Ishikawa (cell line): ENCODE measurements at regions not wholly inside any gene's neighbourhood (a gene's known extent, or its start where the extent isn't known, plus 50 kb on each side); places are given as distances from the start of the nearest gene placed in this dataset.
A peak's percentile ranks its signal among the peaks of the same experiment; 100 is the strongest.

ENCODE experiments used
- CEBPB ChIP-seq: IDR thresholded peaks from 2 replicates; pipeline ENCODE4 v1.6.1; 2012
- CREB1 ChIP-seq: IDR thresholded peaks from 2 replicates; pipeline ENCODE4 v1.6.1; 2012; ENCODE audit warnings: low read depth
- EGR1 ChIP-seq: IDR thresholded peaks from 2 replicates; pipeline ENCODE4 v1.6.1; 2012
- EP300 ChIP-seq: IDR thresholded peaks from 2 replicates; pipeline ENCODE4 v1.6.1; 2012; ENCODE audit warnings: borderline replicate concordance
- FOXM1 ChIP-seq: IDR thresholded peaks from 2 replicates; pipeline ENCODE4 v1.6.1; 2012; ENCODE audit warnings: low read depth, borderline replicate concordance
- NFIC ChIP-seq: IDR thresholded peaks from 2 replicates; pipeline ENCODE4 v1.6.1; 2012
- RAD21 ChIP-seq: IDR thresholded peaks from 2 replicates; pipeline ENCODE4 v1.6.1; 2012; ENCODE audit warnings: low read depth
- TAF1 ChIP-seq: IDR thresholded peaks from 2 replicates; pipeline ENCODE4 v1.6.1; 2012; ENCODE audit warnings: low read depth, mild to moderate bottlenecking
- TCF12 ChIP-seq: IDR thresholded peaks from 2 replicates; pipeline ENCODE4 v1.6.1; 2012; ENCODE audit warnings: low read depth
- TEAD4 ChIP-seq: IDR thresholded peaks from 2 replicates; pipeline ENCODE4 v1.6.1; 2012
- YY1 ChIP-seq: IDR thresholded peaks from 2 replicates; pipeline ENCODE4 v1.6.1; 2012; ENCODE audit warnings: low read depth
- ZBTB7A ChIP-seq: IDR thresholded peaks from 2 replicates; pipeline ENCODE4 v1.6.1; 2012; ENCODE audit warnings: low read depth
- TF ChIP-seq, protein P1 (sequence below): IDR thresholded peaks from 2 replicates; pipeline ENCODE4 v1.6.1; 2012
- TF ChIP-seq, protein P2 (sequence below): IDR thresholded peaks from 2 replicates; pipeline ENCODE4 v1.6.1; 2012; ENCODE audit warnings: low read depth, mild to moderate bottlenecking
- TF ChIP-seq, protein P3 (sequence below): IDR thresholded peaks from 2 replicates; pipeline ENCODE4 v1.6.1; 2012

DNA sequence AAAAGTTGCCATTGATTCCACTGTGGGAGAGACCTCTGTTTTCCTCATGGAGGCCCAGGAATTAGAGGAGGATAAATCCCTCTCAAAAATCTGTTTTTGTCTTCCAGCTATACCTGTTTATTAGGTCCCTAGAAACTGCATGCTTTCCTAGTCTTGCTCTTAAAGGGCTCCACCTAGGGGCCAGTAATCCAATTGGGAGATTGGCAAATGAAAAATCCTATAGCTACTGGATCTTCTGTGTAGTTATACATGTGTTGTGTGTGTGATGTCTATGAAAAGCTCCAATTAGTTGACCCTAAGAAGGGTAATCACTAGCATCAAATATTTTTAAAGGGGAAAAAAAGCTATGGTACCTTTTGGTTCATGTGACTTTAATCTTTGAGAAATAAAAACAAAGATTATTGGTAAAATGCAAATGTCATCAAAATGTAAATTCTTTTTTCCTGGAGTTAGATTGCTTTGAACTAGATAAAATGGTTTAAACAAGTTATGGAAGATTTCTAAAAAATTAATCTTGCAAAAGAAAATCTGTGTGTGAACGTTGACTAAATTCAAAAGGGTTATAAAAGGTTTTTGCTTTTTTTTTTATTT is 63.4 kb upstream of the C1QTNF9B start:
- TF ChIP-seq YY1 (no peak), FOXM1 (no peak), RAD21 (peak; percentile 67), EGR1 (no peak), NFIC (no peak), TCF12 (no peak)
- TF ChIP-seq, protein P1, sequence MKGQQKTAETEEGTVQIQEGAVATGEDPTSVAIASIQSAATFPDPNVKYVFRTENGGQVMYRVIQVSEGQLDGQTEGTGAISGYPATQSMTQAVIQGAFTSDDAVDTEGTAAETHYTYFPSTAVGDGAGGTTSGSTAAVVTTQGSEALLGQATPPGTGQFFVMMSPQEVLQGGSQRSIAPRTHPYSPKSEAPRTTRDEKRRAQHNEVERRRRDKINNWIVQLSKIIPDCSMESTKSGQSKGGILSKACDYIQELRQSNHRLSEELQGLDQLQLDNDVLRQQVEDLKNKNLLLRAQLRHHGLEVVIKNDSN, result no peak

DNA sequence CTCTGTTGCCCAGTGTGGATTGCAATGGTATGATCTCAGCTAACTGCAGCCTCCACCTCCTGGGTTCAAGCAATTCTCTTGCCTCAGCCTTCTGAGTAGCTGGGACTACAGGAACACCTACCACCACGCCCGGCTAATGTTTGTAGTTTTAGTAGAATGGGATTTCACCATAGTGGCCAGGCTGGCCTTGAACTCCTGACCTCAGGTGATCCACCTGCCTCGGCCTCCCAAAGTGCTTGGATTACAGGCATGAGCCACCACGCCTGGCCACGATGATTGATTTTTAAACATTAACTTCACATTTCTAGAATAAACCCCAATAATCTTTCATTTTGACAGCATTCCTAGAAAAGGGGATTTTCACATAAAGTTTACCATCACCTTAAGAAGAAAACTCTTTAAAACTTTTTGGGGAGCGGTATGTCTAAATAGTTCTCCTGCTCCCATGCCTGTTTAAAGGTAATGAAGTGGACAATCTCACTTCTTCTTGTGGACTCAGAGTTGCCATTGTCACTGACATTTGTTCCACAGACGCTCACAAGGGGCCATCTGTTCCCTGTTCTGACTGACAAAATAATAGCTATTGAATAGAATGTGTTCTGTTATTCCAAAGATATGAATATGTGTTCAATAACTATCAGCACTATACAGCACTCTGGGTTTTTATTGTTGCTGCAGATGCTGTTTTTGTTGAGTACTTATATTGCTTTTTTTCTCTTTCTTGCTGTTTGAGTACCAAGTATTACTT is 66.1 kb upstream of the C1QTNF9B start:
- no peak for TF ChIP-seq EGR1
- no peak for TF ChIP-seq TCF12
- TF ChIP-seq, protein P1, result no peak
- no peak for TF ChIP-seq NFIC
- TF ChIP-seq EP300, result no peak
- no peak for TF ChIP-seq TAF1
- TF ChIP-seq, protein P2, sequence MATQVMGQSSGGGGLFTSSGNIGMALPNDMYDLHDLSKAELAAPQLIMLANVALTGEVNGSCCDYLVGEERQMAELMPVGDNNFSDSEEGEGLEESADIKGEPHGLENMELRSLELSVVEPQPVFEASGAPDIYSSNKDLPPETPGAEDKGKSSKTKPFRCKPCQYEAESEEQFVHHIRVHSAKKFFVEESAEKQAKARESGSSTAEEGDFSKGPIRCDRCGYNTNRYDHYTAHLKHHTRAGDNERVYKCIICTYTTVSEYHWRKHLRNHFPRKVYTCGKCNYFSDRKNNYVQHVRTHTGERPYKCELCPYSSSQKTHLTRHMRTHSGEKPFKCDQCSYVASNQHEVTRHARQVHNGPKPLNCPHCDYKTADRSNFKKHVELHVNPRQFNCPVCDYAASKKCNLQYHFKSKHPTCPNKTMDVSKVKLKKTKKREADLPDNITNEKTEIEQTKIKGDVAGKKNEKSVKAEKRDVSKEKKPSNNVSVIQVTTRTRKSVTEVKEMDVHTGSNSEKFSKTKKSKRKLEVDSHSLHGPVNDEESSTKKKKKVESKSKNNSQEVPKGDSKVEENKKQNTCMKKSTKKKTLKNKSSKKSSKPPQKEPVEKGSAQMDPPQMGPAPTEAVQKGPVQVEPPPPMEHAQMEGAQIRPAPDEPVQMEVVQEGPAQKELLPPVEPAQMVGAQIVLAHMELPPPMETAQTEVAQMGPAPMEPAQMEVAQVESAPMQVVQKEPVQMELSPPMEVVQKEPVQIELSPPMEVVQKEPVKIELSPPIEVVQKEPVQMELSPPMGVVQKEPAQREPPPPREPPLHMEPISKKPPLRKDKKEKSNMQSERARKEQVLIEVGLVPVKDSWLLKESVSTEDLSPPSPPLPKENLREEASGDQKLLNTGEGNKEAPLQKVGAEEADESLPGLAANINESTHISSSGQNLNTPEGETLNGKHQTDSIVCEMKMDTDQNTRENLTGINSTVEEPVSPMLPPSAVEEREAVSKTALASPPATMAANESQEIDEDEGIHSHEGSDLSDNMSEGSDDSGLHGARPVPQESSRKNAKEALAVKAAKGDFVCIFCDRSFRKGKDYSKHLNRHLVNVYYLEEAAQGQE, result no peak
- TF ChIP-seq FOXM1, result no peak
- TF ChIP-seq, protein P3, sequence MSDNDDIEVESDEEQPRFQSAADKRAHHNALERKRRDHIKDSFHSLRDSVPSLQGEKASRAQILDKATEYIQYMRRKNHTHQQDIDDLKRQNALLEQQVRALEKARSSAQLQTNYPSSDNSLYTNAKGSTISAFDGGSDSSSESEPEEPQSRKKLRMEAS, result no peak
- TF ChIP-seq RAD21, result no peak
- TF ChIP-seq TEAD4, result no peak
- no peak for TF ChIP-seq CREB1
- no peak for TF ChIP-seq YY1
- TF ChIP-seq ZBTB7A, result no peak
- TF ChIP-seq CEBPB, result no peak

DNA sequence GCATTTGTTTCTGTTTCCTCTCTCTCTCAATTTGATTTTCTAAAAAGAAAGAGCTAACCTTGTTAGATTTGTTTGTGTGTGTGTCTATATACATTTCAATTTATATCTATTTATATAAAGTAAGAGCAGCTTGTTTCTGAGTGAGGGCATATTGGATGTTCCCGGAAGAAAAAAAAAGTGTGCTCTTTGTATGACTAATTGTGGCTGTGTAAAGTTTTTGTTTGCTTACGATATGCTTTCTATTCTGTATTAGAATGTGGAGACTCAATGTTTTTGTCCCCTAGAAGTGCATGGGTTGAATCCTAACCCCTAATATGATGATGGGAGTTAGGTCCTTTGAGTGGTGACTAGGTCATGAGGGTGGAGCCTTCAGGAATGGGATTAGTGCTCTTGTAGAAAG is 66.6 kb upstream of the C1QTNF9B start:
- no peak for TF ChIP-seq RAD21
- TF ChIP-seq NFIC, result no peak
- no peak for TF ChIP-seq FOXM1

DNA sequence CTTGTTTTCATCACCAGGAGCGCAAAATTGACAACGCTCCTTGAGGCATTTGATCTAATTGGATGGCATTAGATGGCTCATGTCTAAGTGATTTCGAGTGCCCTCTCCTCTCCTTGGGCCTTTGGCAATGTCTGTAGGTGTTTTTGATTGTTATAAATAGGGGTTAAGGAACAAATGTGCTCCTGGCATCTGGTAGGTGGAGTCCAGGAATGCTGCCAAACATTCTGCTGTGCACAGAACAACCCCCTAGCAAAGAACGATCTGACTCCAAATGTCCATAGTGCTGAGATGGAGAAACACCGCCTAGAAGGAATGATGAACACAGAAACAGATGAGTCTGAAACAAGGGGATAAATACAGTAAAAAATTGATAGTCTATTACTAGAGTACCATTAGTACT is 68.0 kb upstream of the C1QTNF9B start:
- TF ChIP-seq NFIC, result no peak
- no peak for TF ChIP-seq CEBPB
- TF ChIP-seq CREB1, result no peak

DNA sequence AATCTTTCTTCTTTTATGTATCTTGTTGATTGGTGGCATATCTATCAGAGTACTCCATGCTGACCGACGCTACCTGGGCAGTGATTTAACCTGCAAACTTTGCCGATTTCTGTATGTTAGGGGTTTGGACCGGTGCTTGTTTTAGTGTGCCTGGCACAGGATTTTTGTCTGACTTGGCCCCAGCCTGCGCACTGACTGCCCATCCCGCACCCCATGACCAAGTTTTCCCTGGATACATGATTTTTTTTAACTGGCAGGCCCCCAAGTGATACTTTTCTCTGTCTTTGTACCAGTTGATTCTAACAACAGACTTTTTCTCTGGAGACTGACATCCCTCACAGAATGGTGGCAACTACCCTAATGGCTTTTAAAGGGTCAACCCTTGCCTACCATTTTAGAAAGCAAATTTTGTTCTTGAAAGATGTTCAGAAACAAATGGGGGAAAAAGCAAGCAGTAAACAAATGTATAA is 69.0 kb upstream of the C1QTNF9B start:
- no peak for TF ChIP-seq TAF1
- TF ChIP-seq TEAD4, result no peak
- no peak for TF ChIP-seq NFIC
- no peak for TF ChIP-seq EGR1
- TF ChIP-seq ZBTB7A, result no peak
- TF ChIP-seq RAD21, result no peak
- TF ChIP-seq, protein P3, result no peak
- TF ChIP-seq FOXM1, result no peak
- no peak for TF ChIP-seq EP300
- no peak for TF ChIP-seq CEBPB
- TF ChIP-seq TCF12, result no peak
- TF ChIP-seq, protein P2, result no peak
- TF ChIP-seq CREB1, result no peak
- TF ChIP-seq YY1, result no peak
- TF ChIP-seq, protein P1, result no peak
